H1 (cell line): ENCODE measurements at regions not wholly inside any gene's neighbourhood (a gene's known extent, or its start where the extent isn't known, plus 50 kb on each side); places are given as distances from the start of the nearest gene placed in this dataset.

ENCODE experiments used
- BRCA1 ChIP-seq: IDR thresholded peaks from 2 replicates; pipeline ENCODE4 v1.6.1; 2012; ENCODE audit warnings: low read depth, low read length, improper control_type of control experiment
- CHD7 ChIP-seq: fragments of 300-600 bp; sonication (generic); IDR thresholded peaks from 2 replicates; pipeline ENCODE4 v1.7.1; 2012; ENCODE audit warnings: low read length, moderate library complexity, mild to moderate bottlenecking, inconsistent platforms; ENCODE audit not compliant: insufficient replicate concordance
- KDM5A ChIP-seq: fragments of 200-600 bp; IDR thresholded peaks from 2 replicates; pipeline ENCODE4 v1.7.1; 2012; ENCODE audit warnings: mild to moderate bottlenecking, low read length, inconsistent platforms, mixed read lengths
- RNF2 ChIP-seq: fragments of 200-900, 300-1000 bp; sonication (generic); IDR thresholded peaks from 2 replicates; pipeline ENCODE4 v1.7.1; 2016; ENCODE audit warnings: borderline replicate concordance, low read depth, mild to moderate bottlenecking, antibody characterized with exemption, low read length; ENCODE audit not compliant: poor library complexity, severe bottlenecking; ENCODE audit errors: missing control alignments
- SIX5 ChIP-seq: IDR thresholded peaks from 2 replicates; pipeline ENCODE4 v1.6.1; 2011; ENCODE audit warnings: mild to moderate bottlenecking, low read depth, low read length
- TAF1 ChIP-seq: IDR thresholded peaks from 2 replicates; pipeline ENCODE4 v1.6.1; 2011; ENCODE audit warnings: mild to moderate bottlenecking, low read depth, low read length
- TBP ChIP-seq: IDR thresholded peaks from 2 replicates; pipeline ENCODE4 v1.6.1; 2011; ENCODE audit warnings: low read depth, low read length, improper control_type of control experiment
- TF ChIP-seq, protein P1 (sequence below): IDR thresholded peaks from 2 replicates; pipeline ENCODE4 v1.6.1; 2012; ENCODE audit warnings: inconsistent platforms

DNA sequence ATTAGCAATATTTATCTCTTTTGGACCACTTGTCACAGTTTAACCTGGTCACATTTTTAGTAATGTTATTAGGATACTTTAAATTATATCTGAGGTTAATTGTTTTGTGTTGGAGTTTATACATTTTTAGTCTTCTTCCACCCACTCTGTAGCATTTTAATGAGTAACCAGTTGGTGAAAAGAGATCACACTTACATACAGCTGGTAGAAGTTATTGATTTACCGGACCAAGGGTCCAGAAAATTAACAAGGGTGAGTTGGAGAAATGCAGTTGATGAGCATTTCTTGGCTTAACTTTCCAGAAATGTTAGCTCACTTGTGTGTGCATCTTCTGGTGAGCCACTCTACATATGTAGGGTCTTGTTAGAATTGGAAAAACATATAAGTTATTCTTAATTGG lies 219.6 kb downstream of the GRXCR1 start (continued):
- TF ChIP-seq RNF2 = no peak
- TF ChIP-seq CHD7 = no peak
- TF ChIP-seq SIX5 = no peak
- no peak for TF ChIP-seq TAF1
- no peak for TF ChIP-seq KDM5A
- TF ChIP-seq BRCA1 = no peak
- no peak for TF ChIP-seq TBP
- TF ChIP-seq, protein P1, sequence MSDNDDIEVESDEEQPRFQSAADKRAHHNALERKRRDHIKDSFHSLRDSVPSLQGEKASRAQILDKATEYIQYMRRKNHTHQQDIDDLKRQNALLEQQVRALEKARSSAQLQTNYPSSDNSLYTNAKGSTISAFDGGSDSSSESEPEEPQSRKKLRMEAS = no peak
- TF ChIP-seq, all 59 proteins: peak for 0
